Liver (tissue), 8 donors: ENCODE measurements at regions not wholly inside any gene's neighbourhood (a gene's known extent, or its start where the extent isn't known, plus 50 kb on each side); places are given as distances from the start of the nearest gene placed in this dataset.

ENCODE experiments used
- DNase-seq: peaks from one replicate; pipeline ENCODE4 v3.0.0-alpha.2; 2017; ENCODE audit warnings: low spot score
- H3K27ac ChIP-seq, 2 donors: one replicate each; pipeline ENCODE4 v1.7.0; 2013; ENCODE audit warnings: inconsistent platforms in 2 of 2, low read length in 2 of 2, control low read depth in 1 of 2, low read depth in 1 of 2, mild to moderate bottlenecking in 1 of 2
- H3K27me3 ChIP-seq, 4 donors: one replicate each; pipeline versions ENCODE4 v1.6.1 to v1.7.0; 2013; ENCODE audit warnings: low read length in 3 of 4, inconsistent platforms in 1 of 4, mild to moderate bottlenecking in 1 of 4, moderate library complexity in 1 of 4; ENCODE audit not compliant: control insufficient read depth in 4 of 4, insufficient read depth in 4 of 4
- H3K36me3 ChIP-seq, 4 donors: one replicate each; pipeline versions ENCODE4 v1.6.1 to v1.7.0; 2013; ENCODE audit warnings: low read length in 3 of 4, mild to moderate bottlenecking in 3 of 4, low read depth in 1 of 4, moderate library complexity in 1 of 4; ENCODE audit not compliant: control insufficient read depth in 4 of 4, insufficient read depth in 3 of 4
- H3K4me1 ChIP-seq, 4 donors: one replicate each; pipeline versions ENCODE4 v1.6.1 to v1.7.0; 2013; ENCODE audit warnings: low read length in 3 of 4, mild to moderate bottlenecking in 3 of 4, moderate library complexity in 1 of 4; ENCODE audit not compliant: control insufficient read depth in 4 of 4, insufficient read depth in 4 of 4
- H3K4me3 ChIP-seq, 3 donors: one replicate each; pipeline versions ENCODE4 v1.6.1 to v1.7.0; 2013; ENCODE audit warnings: low read length in 3 of 3, control low read depth in 1 of 3, low read depth in 1 of 3, mild to moderate bottlenecking in 1 of 3
- H3K9ac ChIP-seq, 2 donors: one replicate each; pipeline ENCODE4 v1.7.0; 2013; ENCODE audit warnings: low read length in 2 of 2, mild to moderate bottlenecking in 2 of 2, moderate library complexity in 2 of 2, control low read depth in 1 of 2, low read depth in 1 of 2
- H3K9me3 ChIP-seq, 4 donors: one replicate each; pipeline versions ENCODE4 v1.6.1 to v1.7.0; 2013; ENCODE audit warnings: low read length in 3 of 4; ENCODE audit not compliant: control insufficient read depth in 4 of 4
- ATF3 ChIP-seq: IDR thresholded peaks from 2 replicates; pipeline ENCODE4 v1.6.1; 2016; ENCODE audit warnings: antibody characterized with exemption
- EGR1 ChIP-seq, 2 donors: IDR thresholded peaks; 2 replicates each; pipeline ENCODE4 v1.6.1; 2016 to 2018; ENCODE audit warnings: antibody characterized with exemption in 2 of 2, low read depth in 2 of 2
- FOXA1 ChIP-seq: IDR thresholded peaks from 2 replicates; pipeline ENCODE4 v1.6.1; 2016; ENCODE audit warnings: antibody characterized with exemption
- FOXA2 ChIP-seq: IDR thresholded peaks from 2 replicates; pipeline ENCODE4 v1.6.1; 2016; ENCODE audit warnings: antibody characterized with exemption
- GABPA ChIP-seq, 2 donors: IDR thresholded peaks in 1 of 2; conservative IDR thresholded peaks in 1 of 2; 2 replicates each; pipeline ENCODE4 v1.6.1; 2016; ENCODE audit warnings: antibody characterized with exemption in 2 of 2, mild to moderate bottlenecking in 1 of 2, moderate library complexity in 1 of 2
- HNF4A ChIP-seq, 2 donors: conservative IDR thresholded peaks; 2 replicates each; pipeline ENCODE4 v1.6.1; 2016; ENCODE audit warnings: antibody characterized with exemption in 2 of 2, mild to moderate bottlenecking in 2 of 2
- HNF4G ChIP-seq: IDR thresholded peaks from 2 replicates; pipeline ENCODE4 v1.6.1; 2016; ENCODE audit warnings: antibody characterized with exemption
- JUND ChIP-seq, 2 donors: IDR thresholded peaks; 2 replicates each; pipeline ENCODE4 v1.6.1; 2016; ENCODE audit warnings: antibody characterized with exemption in 2 of 2
- MAX ChIP-seq: IDR thresholded peaks from 2 replicates; pipeline ENCODE4 v1.6.1; 2016; ENCODE audit warnings: antibody characterized with exemption
- NR2F2 ChIP-seq: IDR thresholded peaks from 2 replicates; pipeline ENCODE4 v1.6.1; 2016; ENCODE audit warnings: antibody characterized with exemption
- RAD21 ChIP-seq, 2 donors: IDR thresholded peaks; 2 replicates each; pipeline ENCODE4 v1.6.1; 2016; ENCODE audit warnings: antibody characterized with exemption in 2 of 2, mild to moderate bottlenecking in 2 of 2
- RXRA ChIP-seq, 2 donors: IDR thresholded peaks; 2 replicates each; pipeline ENCODE4 v1.6.1; 2017 to 2018; ENCODE audit warnings: antibody characterized with exemption in 2 of 2, mild to moderate bottlenecking in 1 of 2
- SP1 ChIP-seq: IDR thresholded peaks from 2 replicates; pipeline ENCODE4 v1.6.1; 2018; ENCODE audit warnings: antibody characterized with exemption, mild to moderate bottlenecking
- TAF1 ChIP-seq: conservative IDR thresholded peaks from 2 replicates; pipeline ENCODE4 v1.6.1; 2016; ENCODE audit warnings: antibody characterized with exemption, mild to moderate bottlenecking
- YY1 ChIP-seq: IDR thresholded peaks from 2 replicates; pipeline ENCODE4 v1.6.1; 2016; ENCODE audit warnings: antibody characterized with exemption, mild to moderate bottlenecking
- WGBS: extraction: QIAGEN DNeasy Blood & Tissue Kit; methylation state at CpG from one replicate; pipeline ENCODE4 v1.1.7; 2013; 5-methylcytosine and 5-hydroxymethylcytosine counted together
- TF ChIP-seq, protein P1 (sequence below): IDR thresholded peaks from 2 replicates; pipeline ENCODE4 v1.6.1; 2016; ENCODE audit warnings: antibody characterized with exemption, mild to moderate bottlenecking
- TF ChIP-seq, protein P2 (sequence below): fragments of 150-350 bp; IDR thresholded peaks from 2 replicates; pipeline ENCODE4 v1.5.1; 2017; ENCODE audit warnings: improper control_type of control experiment, low read depth, low read length; ENCODE audit not compliant: missing input control
- TF ChIP-seq, protein P3 (sequence below): IDR thresholded peaks from 2 replicates; pipeline ENCODE4 v1.6.1; 2016; ENCODE audit warnings: antibody characterized with exemption
- donor health status: healthy.
- donor health status: healthy.
- donor health status: healthy.
- donor health status: healthy.
- donor health status: healthy.

- H3K36me3 ChIP-seq = no peaks in the 10 kb centered on the region
- TF ChIP-seq RXRA (IDR thresholded peaks at IDR 0.05) (no peak), HNF4G (no peak)
- no peaks in the 10 kb centered on the region for H3K9me3 ChIP-seq
- WGBS = 63% methylated on average over 1 of the region's 1 CpG
- no peak for DNase-seq
- no peaks in the 10 kb centered on the region for H3K4me1 ChIP-seq
- no peak overlapping the region for H3K27ac ChIP-seq
- H3K9ac ChIP-seq = no peak overlapping the region
- no peak overlapping the region for H3K4me3 ChIP-seq
- no peaks in the 10 kb centered on the region for H3K27me3 ChIP-seq
These were observed 160.5 kb downstream of the OLFM4 start for GRCh38 chr13:53189162-53189561.

DNA sequence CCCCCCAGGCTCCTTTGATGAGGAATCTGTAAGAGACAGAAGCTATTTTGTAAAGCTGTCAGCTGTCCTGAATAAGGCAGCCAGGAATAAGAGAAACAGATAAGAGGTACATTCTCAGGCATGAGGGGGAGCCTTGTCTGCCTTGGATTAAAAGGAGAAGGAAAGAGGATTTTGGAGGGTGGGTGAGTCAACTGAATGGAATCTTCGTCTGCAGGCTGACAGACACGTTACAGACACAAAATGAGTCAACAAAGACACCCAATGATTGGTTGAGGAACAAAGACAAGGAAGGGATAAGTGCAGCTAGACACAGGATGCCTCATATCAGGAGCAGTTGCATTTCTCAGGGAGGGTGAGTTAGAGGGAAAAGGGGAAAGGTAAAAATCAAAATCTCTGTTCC, 162.5 kb downstream of the OLFM4 start:
- Histone ChIP-seq H3K9me3 (no peaks in the 10 kb centered on the region), H3K4me1 (no peaks in the 10 kb centered on the region), H3K27me3 (no peaks in the 10 kb centered on the region), H3K4me3 (no peak overlapping the region), H3K36me3 (no peaks in the 10 kb centered on the region), H3K9ac (no peak overlapping the region), H3K27ac (no peak overlapping the region)
- WGBS = 8% methylated on average over 2 of the region's 2 CpGs
- TF ChIP-seq RXRA (IDR thresholded peaks at IDR 0.05) = no peak
- TF ChIP-seq JUND (IDR thresholded peaks at IDR 0.05) = no peak
- TF ChIP-seq NR2F2 = no peak
- TF ChIP-seq YY1 = no peak
- TF ChIP-seq HNF4G = no peak
- TF ChIP-seq HNF4A (conservative IDR thresholded peaks at IDR 0.05) = no peak
- no peak for TF ChIP-seq MAX
- TF ChIP-seq GABPA (IDR thresholded peaks at IDR 0.05 in 1 of 2, conservative IDR thresholded peaks at IDR 0.05 in 1 of 2) = no peak
- no peak for TF ChIP-seq EGR1 (IDR thresholded peaks at IDR 0.05; ENCODE audit: low read depth in 2 of 2)
- TF ChIP-seq FOXA1 = no peak
- TF ChIP-seq FOXA2 = no peak
- TF ChIP-seq SP1 = no peak
- DNase-seq = no peak

DNA sequence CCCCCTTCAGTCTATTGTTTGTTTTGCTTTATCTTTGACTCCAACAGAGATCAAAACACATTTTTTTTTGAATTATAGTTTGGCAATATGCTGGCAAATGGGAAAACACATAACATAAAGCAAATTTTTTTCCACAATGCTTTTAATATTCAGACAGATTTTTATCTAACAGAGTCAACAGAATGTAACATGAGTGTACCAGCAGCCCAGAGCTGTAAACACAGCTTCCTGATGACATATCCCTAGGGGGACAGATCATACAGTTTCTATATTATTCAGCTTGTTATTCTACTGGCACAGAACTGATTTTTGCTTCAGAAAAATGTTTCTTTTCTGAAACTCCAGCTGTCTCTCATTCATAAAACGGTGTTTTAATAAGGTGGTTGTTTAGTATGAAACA, 168.8 kb downstream of the OLFM4 start:
- H3K9ac ChIP-seq = no peak overlapping the region
- H3K9me3 ChIP-seq = peaks cover 0 to 5% (median 0%) of the 10 kb centered on the region in 4 donors
- H3K4me1 ChIP-seq = peaks cover 0 to 6% (median 2%) of the 10 kb centered on the region in 4 donors
- TF ChIP-seq RAD21 (IDR thresholded peaks at IDR 0.05) (no peak), FOXA2 (no peak), YY1 (no peak), NR2F2 (no peak), TAF1 (no peak), ATF3 (no peak), FOXA1 (no peak), SP1 (no peak), JUND (IDR thresholded peaks at IDR 0.05) (no peak), HNF4A (conservative IDR thresholded peaks at IDR 0.05) (no peak), GABPA (IDR thresholded peaks at IDR 0.05 in 1 of 2, conservative IDR thresholded peaks at IDR 0.05 in 1 of 2) (no peak), EGR1 (IDR thresholded peaks at IDR 0.05; ENCODE audit: low read depth in 2 of 2) (no peak), HNF4G (no peak), RXRA (IDR thresholded peaks at IDR 0.05) (no peak)
- TF ChIP-seq, protein P1, sequence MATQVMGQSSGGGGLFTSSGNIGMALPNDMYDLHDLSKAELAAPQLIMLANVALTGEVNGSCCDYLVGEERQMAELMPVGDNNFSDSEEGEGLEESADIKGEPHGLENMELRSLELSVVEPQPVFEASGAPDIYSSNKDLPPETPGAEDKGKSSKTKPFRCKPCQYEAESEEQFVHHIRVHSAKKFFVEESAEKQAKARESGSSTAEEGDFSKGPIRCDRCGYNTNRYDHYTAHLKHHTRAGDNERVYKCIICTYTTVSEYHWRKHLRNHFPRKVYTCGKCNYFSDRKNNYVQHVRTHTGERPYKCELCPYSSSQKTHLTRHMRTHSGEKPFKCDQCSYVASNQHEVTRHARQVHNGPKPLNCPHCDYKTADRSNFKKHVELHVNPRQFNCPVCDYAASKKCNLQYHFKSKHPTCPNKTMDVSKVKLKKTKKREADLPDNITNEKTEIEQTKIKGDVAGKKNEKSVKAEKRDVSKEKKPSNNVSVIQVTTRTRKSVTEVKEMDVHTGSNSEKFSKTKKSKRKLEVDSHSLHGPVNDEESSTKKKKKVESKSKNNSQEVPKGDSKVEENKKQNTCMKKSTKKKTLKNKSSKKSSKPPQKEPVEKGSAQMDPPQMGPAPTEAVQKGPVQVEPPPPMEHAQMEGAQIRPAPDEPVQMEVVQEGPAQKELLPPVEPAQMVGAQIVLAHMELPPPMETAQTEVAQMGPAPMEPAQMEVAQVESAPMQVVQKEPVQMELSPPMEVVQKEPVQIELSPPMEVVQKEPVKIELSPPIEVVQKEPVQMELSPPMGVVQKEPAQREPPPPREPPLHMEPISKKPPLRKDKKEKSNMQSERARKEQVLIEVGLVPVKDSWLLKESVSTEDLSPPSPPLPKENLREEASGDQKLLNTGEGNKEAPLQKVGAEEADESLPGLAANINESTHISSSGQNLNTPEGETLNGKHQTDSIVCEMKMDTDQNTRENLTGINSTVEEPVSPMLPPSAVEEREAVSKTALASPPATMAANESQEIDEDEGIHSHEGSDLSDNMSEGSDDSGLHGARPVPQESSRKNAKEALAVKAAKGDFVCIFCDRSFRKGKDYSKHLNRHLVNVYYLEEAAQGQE = no peak
- TF ChIP-seq, protein P2, sequence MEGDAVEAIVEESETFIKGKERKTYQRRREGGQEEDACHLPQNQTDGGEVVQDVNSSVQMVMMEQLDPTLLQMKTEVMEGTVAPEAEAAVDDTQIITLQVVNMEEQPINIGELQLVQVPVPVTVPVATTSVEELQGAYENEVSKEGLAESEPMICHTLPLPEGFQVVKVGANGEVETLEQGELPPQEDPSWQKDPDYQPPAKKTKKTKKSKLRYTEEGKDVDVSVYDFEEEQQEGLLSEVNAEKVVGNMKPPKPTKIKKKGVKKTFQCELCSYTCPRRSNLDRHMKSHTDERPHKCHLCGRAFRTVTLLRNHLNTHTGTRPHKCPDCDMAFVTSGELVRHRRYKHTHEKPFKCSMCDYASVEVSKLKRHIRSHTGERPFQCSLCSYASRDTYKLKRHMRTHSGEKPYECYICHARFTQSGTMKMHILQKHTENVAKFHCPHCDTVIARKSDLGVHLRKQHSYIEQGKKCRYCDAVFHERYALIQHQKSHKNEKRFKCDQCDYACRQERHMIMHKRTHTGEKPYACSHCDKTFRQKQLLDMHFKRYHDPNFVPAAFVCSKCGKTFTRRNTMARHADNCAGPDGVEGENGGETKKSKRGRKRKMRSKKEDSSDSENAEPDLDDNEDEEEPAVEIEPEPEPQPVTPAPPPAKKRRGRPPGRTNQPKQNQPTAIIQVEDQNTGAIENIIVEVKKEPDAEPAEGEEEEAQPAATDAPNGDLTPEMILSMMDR = no peak
- TF ChIP-seq, protein P3, sequence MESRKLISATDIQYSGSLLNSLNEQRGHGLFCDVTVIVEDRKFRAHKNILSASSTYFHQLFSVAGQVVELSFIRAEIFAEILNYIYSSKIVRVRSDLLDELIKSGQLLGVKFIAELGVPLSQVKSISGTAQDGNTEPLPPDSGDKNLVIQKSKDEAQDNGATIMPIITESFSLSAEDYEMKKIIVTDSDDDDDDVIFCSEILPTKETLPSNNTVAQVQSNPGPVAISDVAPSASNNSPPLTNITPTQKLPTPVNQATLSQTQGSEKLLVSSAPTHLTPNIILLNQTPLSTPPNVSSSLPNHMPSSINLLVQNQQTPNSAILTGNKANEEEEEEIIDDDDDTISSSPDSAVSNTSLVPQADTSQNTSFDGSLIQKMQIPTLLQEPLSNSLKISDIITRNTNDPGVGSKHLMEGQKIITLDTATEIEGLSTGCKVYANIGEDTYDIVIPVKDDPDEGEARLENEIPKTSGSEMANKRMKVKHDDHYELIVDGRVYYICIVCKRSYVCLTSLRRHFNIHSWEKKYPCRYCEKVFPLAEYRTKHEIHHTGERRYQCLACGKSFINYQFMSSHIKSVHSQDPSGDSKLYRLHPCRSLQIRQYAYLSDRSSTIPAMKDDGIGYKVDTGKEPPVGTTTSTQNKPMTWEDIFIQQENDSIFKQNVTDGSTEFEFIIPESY = no peak
- no peak overlapping the region for H3K27ac ChIP-seq
- 37% methylated on average over 1 of the region's 1 CpG for WGBS
- no peak for DNase-seq
- no peak overlapping the region for H3K4me3 ChIP-seq
- H3K27me3 ChIP-seq = peaks cover 0 to 19% (median 3%) of the 10 kb centered on the region in 4 donors
- H3K36me3 ChIP-seq = no peaks in the 10 kb centered on the region
